Stomach (tissue), 8 donors: ENCODE measurements at regions not wholly inside any gene's neighbourhood (a gene's known extent, or its start where the extent isn't known, plus 50 kb on each side); places are given as distances from the start of the nearest gene placed in this dataset.
"Not testable (repeated sequence)": the region's sequence is repeated elsewhere in the genome, so short reads cannot be mapped to it uniquely, and the experiment has no call there.

Source experiments
- DNase-seq, 2 donors: peaks; one replicate each; pipeline versions ENCODE4 v3.0.0 to v3.0.0-alpha.2; 2013 to 2019
- H3K27ac ChIP-seq, 5 donors: fragments of 200-600 bp in 4 of 5; sonication (generic) in 4 of 5; one replicate each; pipeline ENCODE4 v1.5.1; 2013 to 2019; ENCODE audit warnings: mild to moderate bottlenecking in 1 of 5, moderate library complexity in 1 of 5
- H3K27me3 ChIP-seq, 3 donors: fragments of 200-600 bp; sonication (generic); one replicate each; pipeline ENCODE4 v1.5.1; 2017 to 2019; ENCODE audit warnings: mixed run types in 1 of 3
- H3K36me3 ChIP-seq, 4 donors: fragments of 200-600 bp; sonication (generic); 1 replicate in 3 of 4; 2 replicates in 1 of 4; pipeline ENCODE4 v1.5.1; 2016 to 2019
- H3K4me1 ChIP-seq, 4 donors: fragments of 200-600 bp; sonication (generic); one replicate each; pipeline ENCODE4 v1.5.1; 2016 to 2019
- H3K4me3 ChIP-seq, 4 donors: fragments of 200-600 bp; sonication (generic) in 3 of 4; one replicate each; pipeline ENCODE4 v1.5.1; 2016 to 2019; ENCODE audit warnings: mild to moderate bottlenecking in 1 of 4
- H3K9me3 ChIP-seq, 4 donors: fragments of 200-600 bp; sonication (generic); one replicate each; pipeline ENCODE4 v1.5.1; 2016 to 2019
- CTCF ChIP-seq, 7 experiments: fragments of 450-650 bp in 4 of 7; fragments of 200-600 bp in 3 of 7; sonication (generic) in 3 of 7; IDR thresholded peaks; one replicate each; pipeline ENCODE4 v1.5.1; 2016 to 2019; ENCODE audit warnings: antibody characterized with exemption in 7 of 7, control low read depth in 2 of 7, mild to moderate bottlenecking in 1 of 7
- EP300 ChIP-seq: sonication (generic); formaldehyde crosslinking; IDR thresholded peaks from one replicate; pipeline ENCODE4 v1.6.1; 2017; ENCODE audit warnings: antibody characterized with exemption
- POLR2A ChIP-seq, 4 donors: fragments of 450-650 bp; IDR thresholded peaks; one replicate each; pipeline ENCODE4 v1.6.1; 2016; ENCODE audit warnings: antibody characterized with exemption in 4 of 4, control low read depth in 2 of 4, mild to moderate bottlenecking in 1 of 4, moderate library complexity in 1 of 4
- POLR2AphosphoS5 ChIP-seq, 3 donors: sonication (generic); formaldehyde crosslinking; IDR thresholded peaks; one replicate each; pipeline ENCODE4 v1.6.1; 2016; ENCODE audit warnings: antibody characterized with exemption in 3 of 3
- WGBS, 5 donors: extraction: QIAGEN DNeasy Blood & Tissue Kit in 3 of 5; methylation state at CpG; one replicate each; pipeline versions ENCODE4 v1.1.5 to v1.1.7; 2013 to 2018; 5-methylcytosine and 5-hydroxymethylcytosine counted together
- intact Hi-C: fragments of 100-400 bp; cut with DNase I; formaldehyde crosslinking; loops from one replicate; pipeline ENCODE4 v1.15.1; 2023; ENCODE audit warnings: low total_unique reads
- donor health status: healthy with polysubstance abuse.
- donor health status: Bipolar disorder and iron deficiency.
- donor health status: healthy.

GRCh38 chr9:29416204-29416603, 1842.9 kb upstream of the C9orf72 start:
- Histone ChIP-seq H3K36me3 (no peaks in the 10 kb centered on the region), H3K4me3 (no peak overlapping the region), H3K4me1 (no peaks in the 10 kb centered on the region), H3K9me3 (no peaks in the 10 kb centered on the region), H3K27ac (no peak overlapping the region), H3K27me3 (no peaks in the 10 kb centered on the region)
- TF ChIP-seq EP300, result no peak
- TF ChIP-seq CTCF (IDR thresholded peaks at IDR 0.05), result no peak
- TF ChIP-seq POLR2AphosphoS5 (IDR thresholded peaks at IDR 0.05), result no peak
- DNase-seq, result no peak
- WGBS, 5 donors, result 82 to 92% (median 83%) methylated on average over 2 of the region's 2 CpGs
- intact Hi-C loops, result no loop called here

- intact Hi-C loops, result no loop called here
- WGBS, 5 donors, result 50 to 55% (median 54%) methylated on average over 3 of the region's 3 CpGs
Observed at GRCh38 chr9:29422438-29422837, 1849.2 kb upstream of the C9orf72 start.

GRCh38 chr9:29432191-29432590, 1858.9 kb upstream of the C9orf72 start:
- Histone ChIP-seq H3K9me3 (peaks cover 0 to 4% (median 0%) of the 10 kb centered on the region in 4 donors), H3K27me3 (no peaks in the 10 kb centered on the region), H3K36me3 (no peaks in the 10 kb centered on the region), H3K4me3 (no peak overlapping the region), H3K4me1 (no peaks in the 10 kb centered on the region), H3K27ac (no peak overlapping the region)
- no peak for TF ChIP-seq POLR2A (IDR thresholded peaks at IDR 0.05)
- TF ChIP-seq EP300, result no peak
- no peak for TF ChIP-seq CTCF (IDR thresholded peaks at IDR 0.05)
- no peak for TF ChIP-seq POLR2AphosphoS5 (IDR thresholded peaks at IDR 0.05)
- intact Hi-C loops, result no loop called here
- DNase-seq, result no peak

More at GRCh38 chr9:29422438-29422837, 1849.2 kb upstream of the C9orf72 start:
- H3K27me3 ChIP-seq, result no peaks in the 10 kb centered on the region
- no peak for DNase-seq
- H3K27ac ChIP-seq, result no peak overlapping the region
- H3K4me1 ChIP-seq, result no peaks in the 10 kb centered on the region
- TF ChIP-seq EP300, result no peak
- TF ChIP-seq POLR2A (IDR thresholded peaks at IDR 0.05), result no peak
- no peak for TF ChIP-seq POLR2AphosphoS5 (IDR thresholded peaks at IDR 0.05)
- no peak for TF ChIP-seq CTCF (IDR thresholded peaks at IDR 0.05)
- no peaks in the 10 kb centered on the region for H3K36me3 ChIP-seq
- no peak overlapping the region for H3K4me3 ChIP-seq
- H3K9me3 ChIP-seq, result no peaks in the 10 kb centered on the region

- H3K9me3 ChIP-seq, H3K27ac ChIP-seq, H3K27me3 ChIP-seq, H3K36me3 ChIP-seq, intact Hi-C loops, H3K4me3 ChIP-seq, DNase-seq, H3K4me1 ChIP-seq: not testable (repeated sequence)
- 49 to 65% (median 54%) methylated on average over 2 of the region's 2 CpGs for WGBS, 5 donors
Observed at GRCh38 chr9:29432656-29433055, 1859.4 kb upstream of the C9orf72 start.

GRCh38 chr9:29435368-29435767, 1862.1 kb upstream of the C9orf72 start:
- WGBS, 5 donors, result 66 to 89% (median 81%) methylated on average over 1 of the region's 1 CpG

More at GRCh38 chr9:29435368-29435767, 1862.1 kb upstream of the C9orf72 start:
- TF ChIP-seq POLR2A (IDR thresholded peaks at IDR 0.05) (no peak), EP300 (no peak), CTCF (IDR thresholded peaks at IDR 0.05) (no peak), POLR2AphosphoS5 (IDR thresholded peaks at IDR 0.05) (no peak)
- Histone ChIP-seq H3K27me3 (no peaks in the 10 kb centered on the region), H3K27ac (no peak overlapping the region), H3K4me1 (no peaks in the 10 kb centered on the region), H3K36me3 (no peaks in the 10 kb centered on the region), H3K4me3 (no peak overlapping the region), H3K9me3 (no peaks in the 10 kb centered on the region)
- no peak for DNase-seq
- intact Hi-C loops, result no loop called here
